Thyroid gland (tissue), 4 donors: ENCODE measurements at regions not wholly inside any gene's neighbourhood (a gene's known extent, or its start where the extent isn't known, plus 50 kb on each side); places are given as distances from the start of the nearest gene placed in this dataset.

Experiments
- DNase-seq, 2 donors: peaks; one replicate each; pipeline ENCODE4 v3.0.0-alpha.2; 2019
- H3K27ac ChIP-seq, 3 donors: fragments of 200-600 bp; sonication (generic); 1 replicate in 2 of 3; 2 replicates in 1 of 3; pipeline ENCODE4 v1.5.1; 2016 to 2019; ENCODE audit warnings: mild to moderate bottlenecking in 1 of 3, moderate library complexity in 1 of 3
- H3K27me3 ChIP-seq: fragments of 200-600 bp; sonication (generic); one replicate; pipeline ENCODE4 v1.5.1; 2019
- H3K36me3 ChIP-seq, 2 donors: fragments of 200-600 bp; sonication (generic); one replicate each; pipeline ENCODE4 v1.5.1; 2016 to 2019
- H3K4me1 ChIP-seq, 2 donors: fragments of 200-600 bp; sonication (generic); one replicate each; pipeline ENCODE4 v1.5.1; 2017 to 2019
- H3K4me3 ChIP-seq, 3 donors: fragments of 200-600 bp; sonication (generic); replicated peaks in 1 of 3; 1 replicate in 2 of 3; 2 replicates in 1 of 3; pipeline ENCODE4 v1.5.1; 2016; ENCODE audit warnings: mild to moderate bottlenecking in 1 of 3
- H3K9me3 ChIP-seq: fragments of 200-600 bp; sonication (generic); one replicate; pipeline ENCODE4 v1.5.1; 2017
- CTCF ChIP-seq, 6 experiments: fragments of 200-600 bp in 3 of 6; fragments of 450-650 bp in 3 of 6; sonication (generic) in 3 of 6; IDR thresholded peaks; one replicate each; pipeline ENCODE4 v1.5.1; 2016 to 2019; ENCODE audit warnings: antibody characterized with exemption in 6 of 6, mild to moderate bottlenecking in 2 of 6, inconsistent platforms in 1 of 6, moderate library complexity in 1 of 6
- POLR2A ChIP-seq, 2 donors: fragments of 450-650 bp; IDR thresholded peaks; one replicate each; pipeline ENCODE4 v1.6.1; 2017; ENCODE audit warnings: antibody characterized with exemption in 2 of 2, mild to moderate bottlenecking in 2 of 2, moderate library complexity in 1 of 2
- WGBS, 2 donors: methylation state at CpG; one replicate each; pipeline ENCODE4 v1.1.5; 2017; 5-methylcytosine and 5-hydroxymethylcytosine counted together
- intact Hi-C: fragments of 100-400 bp; cut with DNase I; formaldehyde crosslinking; loops from one replicate; pipeline ENCODE4 v1.15.1; 2023

- DNase-seq = no peak
- no peaks in the 10 kb centered on the region for H3K9me3 ChIP-seq
- H3K27me3 ChIP-seq = no peaks in the 10 kb centered on the region
- H3K27ac ChIP-seq = no peak overlapping the region
- no peak overlapping the region for H3K4me3 ChIP-seq
- intact Hi-C loops = no loop called here
- no peak for TF ChIP-seq POLR2A (IDR thresholded peaks at IDR 0.05)
- no peak for TF ChIP-seq CTCF (IDR thresholded peaks at IDR 0.05)
- H3K36me3 ChIP-seq = no peaks in the 10 kb centered on the region
- no peaks in the 10 kb centered on the region for H3K4me1 ChIP-seq
- WGBS, 2 donors = 85 to 95% methylated on average over 11 of the region's 11 CpGs
These were observed 115.0 kb downstream of the MEX3B start for GRCh38 chr15:81930582-81931369.

GRCh38 chr15:81929557-81929956 is 116.3 kb downstream of the MEX3B start:
- Histone ChIP-seq H3K27me3 (no peaks in the 10 kb centered on the region), H3K36me3 (no peaks in the 10 kb centered on the region), H3K27ac (no peak overlapping the region), H3K4me3 (no peak overlapping the region), H3K9me3 (no peaks in the 10 kb centered on the region), H3K4me1 (peaks cover under 1 to 2% of the 10 kb centered on the region in 2 donors)
- no peak for DNase-seq
- intact Hi-C loops = no loop called here
- 90 to 94% methylated on average over 3 of the region's 3 CpGs for WGBS, 2 donors
- TF ChIP-seq CTCF (IDR thresholded peaks at IDR 0.05) (no peak), POLR2A (IDR thresholded peaks at IDR 0.05) (no peak)

DNA sequence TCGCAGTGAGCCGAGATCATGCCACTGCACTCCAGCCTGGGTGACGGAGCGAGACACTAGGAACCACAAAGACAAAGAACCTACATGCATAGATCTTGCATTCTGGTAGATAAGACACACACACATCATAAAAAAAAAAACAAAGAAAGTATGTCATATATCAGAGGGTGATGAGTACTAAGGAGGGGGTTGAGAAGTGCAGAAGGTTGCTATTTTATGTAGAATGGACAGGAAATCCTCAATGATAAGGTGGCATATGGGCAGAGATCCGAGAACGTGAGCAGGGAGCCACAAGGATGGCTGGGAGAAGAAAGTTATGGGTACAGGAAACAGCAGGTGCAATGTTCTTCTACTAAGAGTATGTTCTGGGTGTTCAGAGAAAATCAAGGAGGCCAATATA is 118.8 kb downstream of the MEX3B start:
- intact Hi-C loops = no loop called here
- TF ChIP-seq POLR2A (IDR thresholded peaks at IDR 0.05) = no peak
- TF ChIP-seq CTCF (IDR thresholded peaks at IDR 0.05) = no peak
- Histone ChIP-seq H3K4me3 (no peak overlapping the region), H3K36me3 (no peaks in the 10 kb centered on the region), H3K27ac (no peak overlapping the region), H3K9me3 (no peaks in the 10 kb centered on the region), H3K4me1 (peaks cover 5 to 8% of the 10 kb centered on the region in 2 donors), H3K27me3 (no peaks in the 10 kb centered on the region)
- WGBS, 2 donors = 90 to 95% methylated on average over 6 of the region's 6 CpGs
- DNase-seq = no peak

- TF ChIP-seq POLR2A (IDR thresholded peaks at IDR 0.05) (no peak), CTCF (IDR thresholded peaks at IDR 0.05) (no peak)
- H3K4me3 ChIP-seq = no peak overlapping the region
- H3K27me3 ChIP-seq = no peaks in the 10 kb centered on the region
- no peaks in the 10 kb centered on the region for H3K36me3 ChIP-seq
- intact Hi-C loops = no loop called here
- no peaks in the 10 kb centered on the region for H3K9me3 ChIP-seq
- H3K27ac ChIP-seq = no peak overlapping the region
- 40 to 46% methylated on average over 4 of the region's 4 CpGs for WGBS, 2 donors
- peak; percentile 78 to 82 for DNase-seq
- H3K4me1 ChIP-seq = peaks cover 5 to 8% of the 10 kb centered on the region in 2 donors
These were observed 121.1 kb downstream of the MEX3B start for GRCh38 chr15:81924729-81925128.

GRCh38 chr15:81923561-81924350 is 122.1 kb downstream of the MEX3B start:
- no peak for DNase-seq
- Histone ChIP-seq H3K4me3 (no peak overlapping the region), H3K4me1 (peaks cover 5 to 8% of the 10 kb centered on the region in 2 donors), H3K9me3 (no peaks in the 10 kb centered on the region), H3K27ac (no peak overlapping the region), H3K27me3 (no peaks in the 10 kb centered on the region), H3K36me3 (no peaks in the 10 kb centered on the region)
- TF ChIP-seq POLR2A (IDR thresholded peaks at IDR 0.05) (no peak), CTCF (IDR thresholded peaks at IDR 0.05) (no peak)
- WGBS, 2 donors = 79 to 82% methylated on average over 4 of the region's 4 CpGs
- intact Hi-C loops = no loop called here
